GM23338 (cell line): ENCODE measurements at regions not wholly inside any gene's neighbourhood (a gene's known extent, or its start where the extent isn't known, plus 50 kb on each side); places are given as distances from the start of the nearest gene placed in this dataset.

Experiments used
- CREB1 ChIP-seq: fragments of 250-450 bp; sonication (Bioruptor Pico); IDR thresholded peaks from 2 replicates; pipeline ENCODE4 v1.5.0; 2020; ENCODE audit warnings: low read depth, mild to moderate bottlenecking, moderate library complexity
- CTCF ChIP-seq, 2 experiments: fragments of 200-600 bp in 1 of 2; sonication (generic) in 1 of 2; conservative IDR thresholded peaks; 2 replicates each; pipeline versions ENCODE4 v1.5.1 to v1.6.1; 2016 to 2017; ENCODE audit warnings: antibody characterized with exemption in 2 of 2, low read depth in 2 of 2, mild to moderate bottlenecking in 2 of 2, moderate library complexity in 1 of 2
- EZH2 ChIP-seq: fragments of 200-600 bp; sonication (generic); IDR thresholded peaks from one replicate; pipeline ENCODE4 v1.8.0; 2017; ENCODE audit warnings: antibody characterized with exemption, mild to moderate bottlenecking, low read depth; ENCODE audit not compliant: unreplicated experiment
- POLR2AphosphoS5 ChIP-seq: IDR thresholded peaks from 2 replicates; pipeline ENCODE4 v1.6.1; 2016; ENCODE audit warnings: antibody characterized with exemption, low read depth
- REST ChIP-seq: IDR thresholded peaks from one replicate; pipeline ENCODE4 v1.6.1; 2018; ENCODE audit warnings: antibody characterized with exemption; ENCODE audit not compliant: unreplicated experiment

GRCh38 chr18:43893001-43893637 is 615.8 kb upstream of the SYT4 start:
- TF ChIP-seq CTCF (conservative IDR thresholded peaks at IDR 0.05; ENCODE audit: low read depth in 2 of 2) (no peak), CREB1 (CRISPR knock-in tag) (no peak), POLR2AphosphoS5 (no peak), EZH2 (no peak), REST (no peak)
